ENCODE measurements at regions not wholly inside any gene's neighbourhood (a gene's known extent, or its start where the extent isn't known, plus 50 kb on each side); places are given as distances from the start of the nearest gene placed in this dataset.

DNA sequence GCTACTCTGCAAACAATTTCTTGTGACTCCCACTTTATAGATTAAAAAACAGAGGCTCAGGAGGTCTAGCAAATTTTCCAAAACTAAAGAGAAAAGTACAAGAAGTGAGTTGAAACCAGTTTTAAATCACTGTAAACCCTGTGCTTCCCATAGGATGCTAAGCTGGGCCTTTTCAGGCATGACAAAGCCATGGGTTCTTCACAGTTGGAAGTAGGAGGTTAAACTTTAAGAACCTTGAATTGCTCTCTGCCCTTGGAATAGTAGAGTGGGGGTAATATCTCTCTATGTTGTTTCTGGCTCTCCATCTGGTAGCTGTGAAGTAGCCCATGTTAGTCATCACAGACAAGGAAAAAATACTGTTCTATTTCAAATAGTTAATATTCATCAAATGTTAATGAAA is 193.6 kb upstream of the SATB1 start:
- Histone ChIP-seq H3K4ac (ENCODE audit: low read depth, low read length) (no peak overlapping the region), H2BK20ac (ENCODE audit: low read depth, low read length) (no peak overlapping the region), H2BK120ac (ENCODE audit: low read depth, low read length) (no peak overlapping the region), H3K18ac (ENCODE audit: low read depth, low read length) (no peak overlapping the region), H3K4me2 (ENCODE audit: low read depth, low read length) (no peak overlapping the region), H3K9me1 (ENCODE audit: insufficient read depth, low read length) (no peaks in the 10 kb centered on the region), H3K14ac (replicated peaks; ENCODE audit: low read depth, low read length) (no peak overlapping the region), H3K36me3 (ENCODE audit: control insufficient read depth, insufficient read depth, low read length) (no peaks in the 10 kb centered on the region), H3K27ac (ENCODE audit: insufficient read depth, low read length) (no peak overlapping the region), H4K91ac (ENCODE audit: insufficient read depth, low read depth, low read length) (no peak overlapping the region), H3K9ac (ENCODE audit: low read depth, low read length) (no peak overlapping the region), H4K20me1 (ENCODE audit: insufficient read depth, low read length) (no peaks in the 10 kb centered on the region), H4K8ac (ENCODE audit: low read depth in 2 of 2, low read length in 2 of 2) (no peak overlapping the region), H3K4me3 (ENCODE audit: insufficient read depth, low read depth, low read length) (no peak overlapping the region), H3K79me1 (ENCODE audit: low read depth in 1 of 2, low read length in 2 of 2) (no peaks in the 10 kb centered on the region), H3K4me1 (ENCODE audit: control insufficient read depth, insufficient read depth, low read length) (no peaks in the 10 kb centered on the region), H3K9me3 (ENCODE audit: control insufficient read depth, insufficient read depth, low read length) (peaks cover 2% of the 10 kb centered on the region; the same call in 1 of the 2 replicates), H2BK5ac (ENCODE audit: low read depth, low read length, poor library complexity, severe bottlenecking) (no peak overlapping the region), H3K56ac (ENCODE audit: extremely low read depth, insufficient read depth, low read length) (no peak overlapping the region), H3K27me3 (ENCODE audit: control insufficient read depth, insufficient read depth, low read length) (no peaks in the 10 kb centered on the region), H4K5ac (ENCODE audit: low read depth, low read length) (no peak overlapping the region), H2BK15ac (ENCODE audit: low read depth, low read length) (no peak overlapping the region), H2AK9ac (replicated peaks; ENCODE audit: low read depth, low read length, poor library complexity) (no peak overlapping the region), H2AK5ac (ENCODE audit: low read depth, low read length) (no peak overlapping the region), H3K23ac (ENCODE audit: low read depth, low read length) (no peak overlapping the region), H2AFZ (replicated peaks; ENCODE audit: low read length, poor library complexity) (no peak overlapping the region)
- intact Hi-C loops (cut with micrococcal nuclease) = no loop called here
- no TSS peak for BruUV-seq (replicated peaks)
- in situ Hi-C loops (cut with MboI; ENCODE audit: low sequenced_read_pairs) = no loop called here
- DNase-seq (no peak), ATAC-seq (ENCODE audit: low read depth) (no peak)
- CTCF ChIA-PET = no interaction called here
- no peak for TF ChIP-seq MAFK (IDR thresholded peaks at IDR 0.05; ENCODE audit: low read depth, low read length)
- TF ChIP-seq MXI1 (IDR thresholded peaks at IDR 0.05; ENCODE audit: borderline replicate concordance, low read depth, low read length) = no peak
- no peak for TF ChIP-seq BHLHE40 (IDR thresholded peaks at IDR 0.05; ENCODE audit: low read depth, low read length)
- no peak for TF ChIP-seq RFX5 (IDR thresholded peaks at IDR 0.05; ENCODE audit: low read depth, low read length)
- no peak for TF ChIP-seq MAZ (IDR thresholded peaks at IDR 0.05; ENCODE audit: borderline replicate concordance, low read depth, low read length)
- TF ChIP-seq, protein P1, sequence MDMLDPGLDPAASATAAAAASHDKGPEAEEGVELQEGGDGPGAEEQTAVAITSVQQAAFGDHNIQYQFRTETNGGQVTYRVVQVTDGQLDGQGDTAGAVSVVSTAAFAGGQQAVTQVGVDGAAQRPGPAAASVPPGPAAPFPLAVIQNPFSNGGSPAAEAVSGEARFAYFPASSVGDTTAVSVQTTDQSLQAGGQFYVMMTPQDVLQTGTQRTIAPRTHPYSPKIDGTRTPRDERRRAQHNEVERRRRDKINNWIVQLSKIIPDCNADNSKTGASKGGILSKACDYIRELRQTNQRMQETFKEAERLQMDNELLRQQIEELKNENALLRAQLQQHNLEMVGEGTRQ (IDR thresholded peaks at IDR 0.05; ENCODE audit: low read depth, low read length) = no peak
- TF ChIP-seq, protein P2, sequence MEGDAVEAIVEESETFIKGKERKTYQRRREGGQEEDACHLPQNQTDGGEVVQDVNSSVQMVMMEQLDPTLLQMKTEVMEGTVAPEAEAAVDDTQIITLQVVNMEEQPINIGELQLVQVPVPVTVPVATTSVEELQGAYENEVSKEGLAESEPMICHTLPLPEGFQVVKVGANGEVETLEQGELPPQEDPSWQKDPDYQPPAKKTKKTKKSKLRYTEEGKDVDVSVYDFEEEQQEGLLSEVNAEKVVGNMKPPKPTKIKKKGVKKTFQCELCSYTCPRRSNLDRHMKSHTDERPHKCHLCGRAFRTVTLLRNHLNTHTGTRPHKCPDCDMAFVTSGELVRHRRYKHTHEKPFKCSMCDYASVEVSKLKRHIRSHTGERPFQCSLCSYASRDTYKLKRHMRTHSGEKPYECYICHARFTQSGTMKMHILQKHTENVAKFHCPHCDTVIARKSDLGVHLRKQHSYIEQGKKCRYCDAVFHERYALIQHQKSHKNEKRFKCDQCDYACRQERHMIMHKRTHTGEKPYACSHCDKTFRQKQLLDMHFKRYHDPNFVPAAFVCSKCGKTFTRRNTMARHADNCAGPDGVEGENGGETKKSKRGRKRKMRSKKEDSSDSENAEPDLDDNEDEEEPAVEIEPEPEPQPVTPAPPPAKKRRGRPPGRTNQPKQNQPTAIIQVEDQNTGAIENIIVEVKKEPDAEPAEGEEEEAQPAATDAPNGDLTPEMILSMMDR (conservative IDR thresholded peaks at IDR 0.05; ENCODE audit: low read depth, low read length) = no peak
- no peak for TF ChIP-seq CEBPB (IDR thresholded peaks at IDR 0.05; ENCODE audit: low read depth, low read length)
- TF ChIP-seq FOS (IDR thresholded peaks at IDR 0.05; ENCODE audit: low read depth, low read length) = no peak
- TF ChIP-seq SMC3 (IDR thresholded peaks at IDR 0.05; ENCODE audit: low read depth, low read length) = no peak
- no peak for TF ChIP-seq POLR2A (IDR thresholded peaks at IDR 0.05; ENCODE audit: low read depth, low read length)
- no peak for TF ChIP-seq CHD1 (IDR thresholded peaks at IDR 0.05; ENCODE audit: low read depth, low read length)
- dilution Hi-C loops (cut with HindIII; ENCODE audit: low sequenced_read_pairs, unreplicated experiment) = no loop called here
- POLR2A ChIA-PET (ENCODE audit: unreplicated experiment) = no interaction called here
